ENCODE measurements at regions not wholly inside any gene's neighbourhood (a gene's known extent, or its start where the extent isn't known, plus 50 kb on each side); places are given as distances from the start of the nearest gene placed in this dataset.
"Not testable (repeated sequence)": the region's sequence is repeated elsewhere in the genome, so short reads cannot be mapped to it uniquely, and the experiment has no call there.

- H3K9me3 Mint-ChIP-seq = peaks cover 0 to 10% (median 2%) of the 10 kb centered on the region in 7 donors
- no peak for ATAC-seq (ENCODE audit: low read depth in 2 of 2)
Observed at GRCh38 chr9:11144746-11145145, 531.9 kb upstream of the PTPRD start.

GRCh38 chr9:11148189-11148588, 535.4 kb upstream of the PTPRD start:
- Mint-ChIP-seq H3K4me1 (no peaks in the 10 kb centered on the region), H3K4me3 (no peak overlapping the region), H3K36me3 (no peaks in the 10 kb centered on the region), H3K27ac (no peak overlapping the region), H3K27me3 (no peaks in the 10 kb centered on the region), H3K9me3 (peaks cover 0 to 10% (median 3%) of the 10 kb centered on the region in 7 donors)
- ATAC-seq (ENCODE audit: low read depth in 2 of 2) (no peak), DNase-seq (no peak)

More at GRCh38 chr9:11144746-11145145, 531.9 kb upstream of the PTPRD start:
- H3K4me3 Mint-ChIP-seq = no peak overlapping the region
- no peak for DNase-seq
- H3K27ac Mint-ChIP-seq = no peak overlapping the region
- H3K27me3 Mint-ChIP-seq = no peaks in the 10 kb centered on the region
- no peaks in the 10 kb centered on the region for H3K4me1 Mint-ChIP-seq
- H3K36me3 Mint-ChIP-seq = no peaks in the 10 kb centered on the region

- Mint-ChIP-seq H3K9me3 (peaks cover 0 to 9% (median 3%) of the 10 kb centered on the region in 7 donors), H3K36me3 (no peaks in the 10 kb centered on the region), H3K4me1 (no peaks in the 10 kb centered on the region), H3K27ac (no peak overlapping the region), H3K4me3 (no peak overlapping the region), H3K27me3 (no peaks in the 10 kb centered on the region)
- no peak for ATAC-seq (ENCODE audit: low read depth in 2 of 2)
- DNase-seq = no peak
Observed at GRCh38 chr9:11149065-11149464, 536.3 kb upstream of the PTPRD start.

GRCh38 chr9:11158063-11158462, 545.3 kb upstream of the PTPRD start:
- no peaks in the 10 kb centered on the region for H3K4me1 Mint-ChIP-seq
- H3K9me3 Mint-ChIP-seq = peaks cover 0 to 12% (median 6%) of the 10 kb centered on the region in 7 donors
- no peaks in the 10 kb centered on the region for H3K27me3 Mint-ChIP-seq
- H3K36me3 Mint-ChIP-seq = no peaks in the 10 kb centered on the region
- no peak for DNase-seq
- no peak for ATAC-seq (ENCODE audit: low read depth in 2 of 2)
- no peak overlapping the region for H3K27ac Mint-ChIP-seq
- H3K4me3 Mint-ChIP-seq = no peak overlapping the region

- Mint-ChIP-seq H3K4me3 (no peak overlapping the region), H3K4me1 (no peaks in the 10 kb centered on the region), H3K27ac (no peak overlapping the region), H3K36me3 (no peaks in the 10 kb centered on the region), H3K27me3 (no peaks in the 10 kb centered on the region), H3K9me3 (peaks cover 0 to 12% (median 6%) of the 10 kb centered on the region in 7 donors)
- ATAC-seq (ENCODE audit: low read depth in 2 of 2) (no peak), DNase-seq (no peak)
Observed at GRCh38 chr9:11158676-11159075, 545.9 kb upstream of the PTPRD start.

GRCh38 chr9:11159318-11159862, 546.6 kb upstream of the PTPRD start:
- no peak overlapping the region for H3K27ac Mint-ChIP-seq

GRCh38 chr9:11163843-11164242, 551.0 kb upstream of the PTPRD start:
- Mint-ChIP-seq H3K9me3 (peaks cover 0 to 12% (median 6%) of the 10 kb centered on the region in 7 donors), H3K27ac (no peak overlapping the region), H3K36me3 (no peaks in the 10 kb centered on the region), H3K4me1 (no peaks in the 10 kb centered on the region), H3K27me3 (no peaks in the 10 kb centered on the region), H3K4me3 (no peak overlapping the region)
- DNase-seq = no peak
- ATAC-seq (ENCODE audit: low read depth in 2 of 2) = no peak

More at GRCh38 chr9:11159318-11159862, 546.6 kb upstream of the PTPRD start:
- Mint-ChIP-seq H3K4me3 (no peak overlapping the region), H3K27me3 (no peaks in the 10 kb centered on the region), H3K9me3 (peaks cover 0 to 12% (median 8%) of the 10 kb centered on the region in 7 donors), H3K36me3 (no peaks in the 10 kb centered on the region), H3K4me1 (no peaks in the 10 kb centered on the region)
- DNase-seq (no peak), ATAC-seq (ENCODE audit: low read depth in 2 of 2) (no peak)

GRCh38 chr9:11182001-11182400, 569.2 kb upstream of the PTPRD start:
- H3K27me3 Mint-ChIP-seq = no peaks in the 10 kb centered on the region

GRCh38 chr9:11190719-11191118, 577.9 kb upstream of the PTPRD start:
- DNase-seq = no peak
- no peaks in the 10 kb centered on the region for H3K4me1 Mint-ChIP-seq
- H3K36me3 Mint-ChIP-seq = no peaks in the 10 kb centered on the region
- H3K27me3 Mint-ChIP-seq = no peaks in the 10 kb centered on the region
- peaks cover 3 to 27% (median 15%) of the 10 kb centered on the region in 7 donors for H3K9me3 Mint-ChIP-seq
- ATAC-seq (ENCODE audit: low read depth in 2 of 2) = no peak
- no peak overlapping the region for H3K4me3 Mint-ChIP-seq
- no peak overlapping the region for H3K27ac Mint-ChIP-seq

More at GRCh38 chr9:11182001-11182400, 569.2 kb upstream of the PTPRD start:
- no peak for ATAC-seq (ENCODE audit: low read depth in 2 of 2)
- no peak overlapping the region for H3K4me3 Mint-ChIP-seq
- H3K27ac Mint-ChIP-seq = no peak overlapping the region
- H3K9me3 Mint-ChIP-seq = peaks cover 0 to 24% (median 11%) of the 10 kb centered on the region in 7 donors
- no peaks in the 10 kb centered on the region for H3K36me3 Mint-ChIP-seq
- H3K4me1 Mint-ChIP-seq = no peaks in the 10 kb centered on the region
- DNase-seq = no peak

- DNase-seq (no peak), ATAC-seq (ENCODE audit: low read depth in 2 of 2) (no peak)
- Mint-ChIP-seq H3K9me3 (peaks cover 3 to 18% (median 8%) of the 10 kb centered on the region in 7 donors), H3K4me1 (no peaks in the 10 kb centered on the region), H3K36me3 (no peaks in the 10 kb centered on the region), H3K27ac (no peak overlapping the region), H3K4me3 (no peak overlapping the region), H3K27me3 (no peaks in the 10 kb centered on the region)
Observed at GRCh38 chr9:11192993-11193392, 580.2 kb upstream of the PTPRD start.

GRCh38 chr9:11194246-11194645, 581.4 kb upstream of the PTPRD start:
- ATAC-seq (ENCODE audit: low read depth in 2 of 2) = no peak

GRCh38 chr9:11196840-11197365, 584.1 kb upstream of the PTPRD start:
- H3K36me3 Mint-ChIP-seq; H3K4me3 Mint-ChIP-seq; DNase-seq; H3K4me1 Mint-ChIP-seq; H3K27ac Mint-ChIP-seq; ATAC-seq (ENCODE audit: low read depth in 2 of 2); H3K27me3 Mint-ChIP-seq: not testable (repeated sequence)
- peaks cover 0 to 16% (median 3%) of the 10 kb centered on the region in 7 donors for H3K9me3 Mint-ChIP-seq

More at GRCh38 chr9:11194246-11194645, 581.4 kb upstream of the PTPRD start:
- no peak overlapping the region for H3K27ac Mint-ChIP-seq
- DNase-seq = no peak
- H3K9me3 Mint-ChIP-seq = peaks cover 0 to 13% (median 7%) of the 10 kb centered on the region in 7 donors
- no peaks in the 10 kb centered on the region for H3K36me3 Mint-ChIP-seq
- H3K4me3 Mint-ChIP-seq = no peak overlapping the region
- H3K4me1 Mint-ChIP-seq = no peaks in the 10 kb centered on the region
- H3K27me3 Mint-ChIP-seq = no peaks in the 10 kb centered on the region

- H3K27me3 Mint-ChIP-seq = no peaks in the 10 kb centered on the region
- H3K27ac Mint-ChIP-seq = no peak overlapping the region
- H3K9me3 Mint-ChIP-seq = peaks cover 0 to 16% (median 5%) of the 10 kb centered on the region in 7 donors
- H3K4me3 Mint-ChIP-seq = no peak overlapping the region
- DNase-seq (no peak), ATAC-seq (ENCODE audit: low read depth in 2 of 2) (no peak)
- no peaks in the 10 kb centered on the region for H3K36me3 Mint-ChIP-seq
- H3K4me1 Mint-ChIP-seq = no peaks in the 10 kb centered on the region
Observed at GRCh38 chr9:11199335-11199734, 586.5 kb upstream of the PTPRD start.

- H3K27ac Mint-ChIP-seq = no peak overlapping the region
- H3K4me3 Mint-ChIP-seq = no peak overlapping the region
- no peaks in the 10 kb centered on the region for H3K36me3 Mint-ChIP-seq
- no peaks in the 10 kb centered on the region for H3K4me1 Mint-ChIP-seq
- no peak for ATAC-seq (ENCODE audit: low read depth in 2 of 2)
- DNase-seq = no peak
- H3K27me3 Mint-ChIP-seq = no peaks in the 10 kb centered on the region
- H3K9me3 Mint-ChIP-seq = peaks cover 0 to 12% (median 2%) of the 10 kb centered on the region in 7 donors
Observed at GRCh38 chr9:11204521-11204920, 591.7 kb upstream of the PTPRD start.

All from naive B cell (primary cell).